Brain microvascular endothelial cell (primary cell): ENCODE measurements at regions not wholly inside any gene's neighbourhood (a gene's known extent, or its start where the extent isn't known, plus 50 kb on each side); places are given as distances from the start of the nearest gene placed in this dataset.

Experiments
- DNase-seq: peaks from one replicate; pipeline ENCODE4 v3.0.0-alpha.2; 2020
- H3K27ac ChIP-seq: fragments of 250-450 bp; sonication (Bioruptor Pico); 2 replicates; pipeline ENCODE4 v1.5.1; 2020; ENCODE audit warnings: mild to moderate bottlenecking, moderate library complexity
- H3K27me3 ChIP-seq: fragments of 250-450 bp; sonication (Bioruptor Pico); replicated peaks from 2 replicates; pipeline ENCODE4 v1.5.1; 2020; ENCODE audit warnings: mild to moderate bottlenecking
- H3K36me3 ChIP-seq: fragments of 250-450 bp; sonication (Bioruptor Pico); replicated peaks from 2 replicates; pipeline ENCODE4 v1.5.1; 2020; ENCODE audit warnings: mild to moderate bottlenecking
- H3K4me3 ChIP-seq: 2 replicates; pipeline ENCODE4 v1.5.1; 2011; ENCODE audit warnings: low read depth, mild to moderate bottlenecking, control low read depth, low read length, moderate library complexity
- in situ Hi-C: cut with HindIII; loops from 2 replicates; pipeline ENCODE4 v1.10.0; 2017; ENCODE audit warnings: low sequenced_read_pairs, low pct_ligation_motif_present
- TF ChIP-seq, protein P1 (sequence below): IDR thresholded peaks from 2 replicates; pipeline ENCODE4 v1.5.1; 2011; ENCODE audit warnings: low read depth, mild to moderate bottlenecking, moderate library complexity, low read length, control low read depth, inconsistent platforms; ENCODE audit errors: missing control alignments

DNA sequence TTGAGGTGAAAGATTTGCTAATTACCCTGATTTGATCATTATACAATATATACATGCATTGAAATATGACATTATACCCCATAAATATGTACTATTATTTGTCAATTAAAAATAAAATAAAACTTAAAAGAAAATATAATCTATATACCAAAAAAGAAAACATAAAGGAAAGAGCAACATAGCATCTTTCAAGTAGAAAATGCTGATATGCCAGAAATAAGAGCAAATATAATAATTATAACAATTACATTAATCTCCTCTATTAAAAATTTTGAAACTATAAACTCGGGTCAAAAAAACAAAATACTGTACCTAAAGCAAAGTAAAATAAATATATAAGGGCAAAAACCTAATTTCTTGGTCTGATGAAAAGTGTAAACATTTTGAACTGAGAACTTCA, 209.3 kb upstream of the PDE1C start:
- TF ChIP-seq, protein P1, sequence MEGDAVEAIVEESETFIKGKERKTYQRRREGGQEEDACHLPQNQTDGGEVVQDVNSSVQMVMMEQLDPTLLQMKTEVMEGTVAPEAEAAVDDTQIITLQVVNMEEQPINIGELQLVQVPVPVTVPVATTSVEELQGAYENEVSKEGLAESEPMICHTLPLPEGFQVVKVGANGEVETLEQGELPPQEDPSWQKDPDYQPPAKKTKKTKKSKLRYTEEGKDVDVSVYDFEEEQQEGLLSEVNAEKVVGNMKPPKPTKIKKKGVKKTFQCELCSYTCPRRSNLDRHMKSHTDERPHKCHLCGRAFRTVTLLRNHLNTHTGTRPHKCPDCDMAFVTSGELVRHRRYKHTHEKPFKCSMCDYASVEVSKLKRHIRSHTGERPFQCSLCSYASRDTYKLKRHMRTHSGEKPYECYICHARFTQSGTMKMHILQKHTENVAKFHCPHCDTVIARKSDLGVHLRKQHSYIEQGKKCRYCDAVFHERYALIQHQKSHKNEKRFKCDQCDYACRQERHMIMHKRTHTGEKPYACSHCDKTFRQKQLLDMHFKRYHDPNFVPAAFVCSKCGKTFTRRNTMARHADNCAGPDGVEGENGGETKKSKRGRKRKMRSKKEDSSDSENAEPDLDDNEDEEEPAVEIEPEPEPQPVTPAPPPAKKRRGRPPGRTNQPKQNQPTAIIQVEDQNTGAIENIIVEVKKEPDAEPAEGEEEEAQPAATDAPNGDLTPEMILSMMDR, result no peak
- no peaks in the 10 kb centered on the region for H3K27me3 ChIP-seq
- in situ Hi-C loops, result no loop called here
- H3K27ac ChIP-seq, result no peak overlapping the region
- no peak overlapping the region for H3K4me3 ChIP-seq
- no peaks in the 10 kb centered on the region for H3K36me3 ChIP-seq
- DNase-seq, result no peak

DNA sequence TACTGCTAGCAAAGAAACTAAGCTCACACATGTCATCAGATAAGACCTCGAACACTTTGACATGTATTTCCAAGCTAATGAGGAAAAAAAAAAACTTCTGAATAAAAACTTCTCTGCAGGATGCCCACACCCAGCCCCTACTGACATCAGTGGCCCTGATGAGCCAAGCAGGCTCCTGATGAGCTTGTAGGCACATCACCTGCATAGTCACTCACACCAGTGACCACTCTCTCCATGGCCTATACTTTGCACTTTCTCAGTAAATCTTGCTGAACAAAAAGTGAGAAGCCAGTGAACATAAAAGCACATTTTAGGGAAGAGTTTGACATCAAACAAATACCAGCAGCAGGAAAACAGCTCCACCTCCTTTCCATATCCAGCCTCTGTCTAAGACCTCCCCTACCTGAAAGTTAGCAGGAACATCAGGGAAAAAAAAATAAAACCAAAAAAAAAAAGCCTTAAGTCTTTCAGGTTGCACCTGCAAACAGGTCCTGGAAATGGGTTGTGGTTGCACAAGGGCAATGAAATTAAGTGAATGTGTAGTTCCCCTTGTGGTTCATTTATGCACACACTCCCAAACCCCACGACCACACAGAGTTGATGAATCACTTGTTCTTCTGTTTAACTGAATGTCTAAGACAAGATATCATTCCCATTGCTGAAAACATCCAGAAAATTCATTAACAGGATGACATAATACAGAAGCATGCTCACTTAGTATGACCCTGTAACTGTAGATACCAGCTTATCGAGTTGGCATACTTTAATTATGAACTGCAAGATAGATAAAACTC, 205.2 kb upstream of the PDE1C start:
- Histone ChIP-seq H3K36me3 (no peaks in the 10 kb centered on the region), H3K27ac (no peak overlapping the region), H3K4me3 (no peak overlapping the region), H3K27me3 (no peaks in the 10 kb centered on the region)
- TF ChIP-seq, protein P1, result no peak
- no peak for DNase-seq
- in situ Hi-C loops, result no loop called here

DNA sequence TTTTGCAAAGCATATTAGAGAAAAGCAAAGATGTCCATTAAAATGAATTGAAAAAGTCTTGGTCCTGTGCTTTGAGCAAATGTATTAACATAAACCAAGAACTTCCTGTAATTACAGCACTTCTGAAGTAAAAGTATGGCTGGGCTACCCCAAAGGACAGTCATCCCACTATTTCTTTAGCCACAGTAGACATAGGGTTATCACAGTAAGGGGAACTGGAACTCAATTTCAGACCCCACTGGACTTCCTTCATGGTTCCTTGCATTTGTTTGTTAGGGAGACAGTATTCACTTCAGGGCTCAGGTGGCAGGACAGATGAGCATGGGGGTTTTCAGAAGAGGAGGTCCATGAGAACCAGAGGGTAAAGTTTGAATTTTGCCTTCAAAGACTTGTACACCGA, 203.1 kb upstream of the PDE1C start:
- no peak for DNase-seq
- no peaks in the 10 kb centered on the region for H3K36me3 ChIP-seq
- in situ Hi-C loops, result no loop called here
- TF ChIP-seq, protein P1, result no peak
- H3K27me3 ChIP-seq, result no peaks in the 10 kb centered on the region
- no peak overlapping the region for H3K4me3 ChIP-seq
- H3K27ac ChIP-seq, result no peak overlapping the region

DNA sequence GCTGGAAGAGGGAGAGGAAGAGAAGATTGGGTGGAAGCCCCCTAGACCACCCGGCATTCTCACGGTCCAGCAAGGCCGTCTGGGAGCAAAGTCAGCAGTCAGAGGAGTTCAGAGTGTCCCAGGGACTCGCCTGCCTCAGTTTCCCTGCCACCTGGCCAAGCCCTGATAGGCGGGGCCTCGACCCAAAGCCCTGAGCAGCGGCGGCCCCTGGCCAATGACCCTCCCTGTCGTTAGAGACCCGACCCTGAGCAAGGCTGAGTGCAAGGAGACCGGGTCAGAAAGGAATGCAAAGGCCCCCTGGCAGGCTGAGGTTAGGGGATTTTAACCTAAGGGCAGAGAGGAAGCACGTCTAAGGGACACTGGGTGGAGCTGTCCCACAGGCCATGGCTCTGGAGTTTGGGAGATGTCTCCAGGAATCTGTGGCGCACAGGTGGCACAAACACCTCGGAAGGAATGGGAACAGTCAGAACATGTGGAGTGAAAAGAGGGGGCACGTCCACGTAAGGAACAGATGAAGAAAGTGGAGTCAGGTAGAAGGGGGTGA, 196.8 kb upstream of the PDE1C start:
- in situ Hi-C loops, result no loop called here
- Histone ChIP-seq H3K36me3 (no peaks in the 10 kb centered on the region), H3K27me3 (no peaks in the 10 kb centered on the region), H3K4me3 (no peak overlapping the region), H3K27ac (no peak overlapping the region)
- TF ChIP-seq, protein P1, result no peak
- DNase-seq, result no peak

DNA sequence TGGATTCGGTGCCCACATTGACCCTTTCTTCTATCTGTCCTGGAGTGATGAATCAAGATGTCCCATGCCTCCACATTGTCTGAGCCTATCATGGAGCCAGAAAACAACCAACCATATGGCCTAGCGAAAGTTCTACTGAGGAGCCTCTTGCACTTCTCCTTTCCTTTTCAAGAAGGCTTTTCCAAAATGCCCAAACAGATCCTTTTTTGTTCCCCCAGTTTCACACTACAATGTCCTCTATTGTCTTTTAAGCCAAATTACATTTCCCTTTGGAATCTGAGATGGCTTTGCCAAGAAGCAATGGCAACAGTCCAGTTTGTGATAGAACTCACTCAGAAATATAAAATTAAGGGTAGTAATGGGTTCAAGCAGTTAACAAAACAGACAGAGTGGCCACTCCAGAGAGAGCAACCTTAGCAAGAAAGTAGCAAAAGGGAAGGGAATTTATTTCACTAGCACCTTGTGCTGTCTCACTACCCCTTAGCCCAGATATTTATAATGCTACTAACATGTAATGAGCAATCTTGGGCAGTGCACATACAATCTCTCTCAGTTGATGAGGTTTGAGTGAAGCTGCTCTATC, 194.6 kb upstream of the PDE1C start:
- no peaks in the 10 kb centered on the region for H3K36me3 ChIP-seq
- in situ Hi-C loops, result no loop called here

More for the DNA sequence above, 194.6 kb upstream of the PDE1C start:
- Histone ChIP-seq H3K4me3 (no peak overlapping the region), H3K27me3 (no peaks in the 10 kb centered on the region), H3K27ac (no peak overlapping the region)
- no peak for DNase-seq
- TF ChIP-seq, protein P1, result no peak
